Keratinocyte (primary cell): ENCODE measurements at regions not wholly inside any gene's neighbourhood (a gene's known extent, or its start where the extent isn't known, plus 50 kb on each side); places are given as distances from the start of the nearest gene placed in this dataset.

Experiments used
- DNase-seq: peaks from one replicate; pipeline ENCODE4 v3.0.0-alpha.2; 2011; ENCODE audit warnings: low read depth, missing footprints, low spot score
- FAIRE-seq: peaks from 2 replicates; lab custom pipeline; 2011; peaks lifted over from hg19 to GRCh38; lab: Jason Lieb, UNC
- H2AFZ ChIP-seq: 2 replicates; pipeline ENCODE4 v1.6.0; 2012; ENCODE audit warnings: low read length, control low read depth, inconsistent platforms; ENCODE audit not compliant: control insufficient read depth
- H3K27ac ChIP-seq: 2 replicates; pipeline ENCODE4 v1.5.1; 2011; ENCODE audit warnings: low read length; ENCODE audit not compliant: control insufficient read depth, insufficient read depth
- H3K27me3 ChIP-seq: 3 replicates; pipeline ENCODE4 v1.6.0; 2011; ENCODE audit warnings: low read length; ENCODE audit not compliant: control insufficient read depth, insufficient read depth; ENCODE audit errors: extremely low read depth
- H3K36me3 ChIP-seq, 2 experiments: 2 replicates in 1 of 2; 3 replicates in 1 of 2; pipeline ENCODE4 v1.5.1; 2011; ENCODE audit warnings: low read length in 2 of 2, mild to moderate bottlenecking in 1 of 2; ENCODE audit not compliant: control insufficient read depth in 2 of 2, insufficient read depth in 2 of 2; ENCODE audit errors: extremely low read depth in 1 of 2
- H3K4me1 ChIP-seq: 3 replicates; pipeline ENCODE4 v1.5.1; 2011; ENCODE audit warnings: low read length; ENCODE audit not compliant: control insufficient read depth, insufficient read depth; ENCODE audit errors: extremely low read depth
- H3K4me2 ChIP-seq: 3 replicates; pipeline ENCODE4 v1.6.0; 2011; ENCODE audit warnings: low read depth, low read length; ENCODE audit not compliant: control insufficient read depth, insufficient read depth; ENCODE audit errors: extremely low read depth
- H3K4me3 ChIP-seq, 3 experiments: fragments of 200-600 bp in 1 of 3; sonication (generic) in 1 of 3; 2 replicates in 2 of 3; 3 replicates in 1 of 3; pipeline ENCODE4 v1.5.1; 2011 to 2016; ENCODE audit warnings: low read length in 3 of 3, mild to moderate bottlenecking in 3 of 3, control low read depth in 2 of 3, inconsistent platforms in 1 of 3, low read depth in 1 of 3, mixed read lengths in 1 of 3, mixed run types in 1 of 3, moderate library complexity in 1 of 3; ENCODE audit not compliant: control insufficient read depth in 2 of 3, insufficient read depth in 2 of 3; ENCODE audit errors: extremely low read depth in 1 of 3
- H3K79me2 ChIP-seq: 2 replicates; pipeline ENCODE4 v1.6.0; 2012; ENCODE audit warnings: low read length; ENCODE audit not compliant: control insufficient read depth, insufficient read depth
- H3K9ac ChIP-seq: 3 replicates; pipeline ENCODE4 v1.6.0; 2011; ENCODE audit warnings: low read length; ENCODE audit not compliant: control insufficient read depth, insufficient read depth; ENCODE audit errors: extremely low read depth
- H3K9me1 ChIP-seq: 3 replicates; pipeline ENCODE4 v1.6.0; 2011; ENCODE audit warnings: low read length; ENCODE audit not compliant: control insufficient read depth, insufficient read depth; ENCODE audit errors: extremely low read depth
- H3K9me3 ChIP-seq: 2 replicates; pipeline ENCODE4 v1.5.1; 2012; ENCODE audit warnings: low read depth, low read length; ENCODE audit not compliant: control insufficient read depth
- H4K20me1 ChIP-seq: 3 replicates; pipeline ENCODE4 v1.6.0; 2011; ENCODE audit warnings: low read length; ENCODE audit not compliant: control insufficient read depth, insufficient read depth; ENCODE audit errors: extremely low read depth
- CTCF ChIP-seq, 3 experiments: IDR thresholded peaks in 1 of 3; conservative IDR thresholded peaks in 1 of 3; optimal IDR thresholded peaks in 1 of 3; 2 replicates in 2 of 3; 3 replicates in 1 of 3; pipeline versions ENCODE3 to v1.5.1; 2011; ENCODE audit warnings: low read length in 3 of 3, mild to moderate bottlenecking in 3 of 3, moderate library complexity in 2 of 3, control low read depth in 1 of 3, inconsistent platforms in 1 of 3; ENCODE audit not compliant: insufficient read depth in 2 of 3; ENCODE audit errors: extremely low read depth in 1 of 3
- EZH2 ChIP-seq: IDR thresholded peaks from one replicate; pipeline ENCODE4 v1.6.1; 2012; ENCODE audit warnings: inconsistent platforms, mild to moderate bottlenecking, low read length, moderate library complexity
- dilution Hi-C: fragments of 300-500 bp; cut with MboI; formaldehyde crosslinking; loops from one replicate; pipeline ENCODE4 v1.7.0; 2020; ENCODE audit warnings: low sequenced_read_pairs; ENCODE audit not compliant: extremely low pct_ligation_motif_present

GRCh38 chr15:54840621-54841398, 355.9 kb downstream of the RSL24D1 start:
- dilution Hi-C loops: no loop called here
- Histone ChIP-seq H3K4me1 (no peaks in the 10 kb centered on the region), H3K27me3 (no peaks in the 10 kb centered on the region), H3K9me1 (no peaks in the 10 kb centered on the region), H2AFZ (no peak overlapping the region), H3K36me3 (no peaks in the 10 kb centered on the region), H3K9me3 (no peaks in the 10 kb centered on the region), H4K20me1 (no peaks in the 10 kb centered on the region), H3K4me3 (no peak overlapping the region), H3K9ac (no peak overlapping the region), H3K4me2 (no peak overlapping the region), H3K27ac (no peak overlapping the region), H3K79me2 (no peaks in the 10 kb centered on the region)
- FAIRE-seq (no peak), DNase-seq (no peak)
- no peak for TF ChIP-seq EZH2
- no peak for TF ChIP-seq CTCF (optimal IDR thresholded peaks at IDR 0.05 in 1 of 3, IDR thresholded peaks at IDR 0.05 in 1 of 3, conservative IDR thresholded peaks at IDR 0.05 in 1 of 3; ENCODE audit: extremely low read depth in 1 of 3, insufficient read depth in 2 of 3, low read length in 3 of 3)

- H4K20me1 ChIP-seq: no peaks in the 10 kb centered on the region
- H3K36me3 ChIP-seq: no peaks in the 10 kb centered on the region
- no peak for FAIRE-seq
- DNase-seq: no peak
- H3K4me3 ChIP-seq: no peak overlapping the region
- no peaks in the 10 kb centered on the region for H3K9me3 ChIP-seq
- no peak overlapping the region for H3K9ac ChIP-seq
- H3K27me3 ChIP-seq: no peaks in the 10 kb centered on the region
- no peak overlapping the region for H3K27ac ChIP-seq
- dilution Hi-C loops: no loop called here
- no peaks in the 10 kb centered on the region for H3K9me1 ChIP-seq
- no peaks in the 10 kb centered on the region for H3K4me1 ChIP-seq
- no peak overlapping the region for H3K4me2 ChIP-seq
- H2AFZ ChIP-seq: no peak overlapping the region
- TF ChIP-seq EZH2 (no peak), CTCF (optimal IDR thresholded peaks at IDR 0.05 in 1 of 3, IDR thresholded peaks at IDR 0.05 in 1 of 3, conservative IDR thresholded peaks at IDR 0.05 in 1 of 3; ENCODE audit: extremely low read depth in 1 of 3, insufficient read depth in 2 of 3, low read length in 3 of 3) (no peak)
- no peaks in the 10 kb centered on the region for H3K79me2 ChIP-seq
These were observed 357.4 kb downstream of the RSL24D1 start for GRCh38 chr15:54839379-54839778.
